ENCODE measurements at regions not wholly inside any gene's neighbourhood (a gene's known extent, or its start where the extent isn't known, plus 50 kb on each side); places are given as distances from the start of the nearest gene placed in this dataset.
"Not testable (repeated sequence)": the region's sequence is repeated elsewhere in the genome, so short reads cannot be mapped to it uniquely, and the experiment has no call there.

DNA sequence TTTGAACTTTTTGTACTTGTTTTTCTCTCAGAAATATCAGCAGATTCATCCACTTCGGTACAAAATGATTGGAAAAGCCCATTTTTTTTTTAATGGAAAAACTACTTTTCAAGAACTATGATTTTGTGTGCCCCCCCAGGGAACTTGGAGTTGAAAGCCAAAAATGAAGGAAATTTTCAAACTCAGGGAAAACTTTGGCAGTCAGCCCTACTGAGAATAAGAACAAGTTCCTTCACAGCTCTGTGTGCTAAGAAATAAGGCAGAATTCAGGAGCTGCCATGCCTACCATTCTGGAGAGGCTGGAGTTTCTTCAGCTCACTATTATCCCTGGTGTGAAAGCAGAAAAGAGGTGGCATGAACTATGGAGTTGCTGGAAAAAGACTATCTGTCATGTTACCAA is 226.0 kb upstream of the SLC35G4 start:
- DNase-seq (ENCODE audit: low spot score) = no peak

GRCh38 chr18:11380968-11381367 is 228.4 kb upstream of the SLC35G4 start:
- DNase-seq (ENCODE audit: low spot score) = no peak

GRCh38 chr18:11379660-11380059 is 229.7 kb upstream of the SLC35G4 start:
- no peak for DNase-seq (ENCODE audit: low spot score)

- no peak for DNase-seq (ENCODE audit: low spot score)
Observed at GRCh38 chr18:11377766-11378540, 228.6 kb upstream of the PIEZO2 start.

DNA sequence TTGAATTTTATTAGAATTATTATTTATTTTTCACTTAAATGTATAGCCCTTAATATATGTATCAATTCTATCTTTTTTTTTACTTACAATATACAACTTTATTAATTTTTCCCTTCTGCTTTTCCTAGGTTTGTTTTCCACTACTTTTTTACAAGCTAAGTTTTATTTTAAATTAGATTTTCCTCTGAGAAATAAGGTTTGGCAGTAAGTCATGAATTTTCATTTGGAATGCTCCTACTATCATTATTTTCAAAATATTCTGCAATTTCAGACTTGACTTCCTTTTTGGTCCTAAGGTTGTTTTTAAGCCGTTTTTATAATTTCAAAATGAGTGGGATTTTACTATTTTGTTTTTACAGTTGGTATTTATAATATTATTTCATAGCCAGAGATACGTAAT is 222.8 kb upstream of the PIEZO2 start:
- DNase-seq (ENCODE audit: low spot score) = no peak

DNA sequence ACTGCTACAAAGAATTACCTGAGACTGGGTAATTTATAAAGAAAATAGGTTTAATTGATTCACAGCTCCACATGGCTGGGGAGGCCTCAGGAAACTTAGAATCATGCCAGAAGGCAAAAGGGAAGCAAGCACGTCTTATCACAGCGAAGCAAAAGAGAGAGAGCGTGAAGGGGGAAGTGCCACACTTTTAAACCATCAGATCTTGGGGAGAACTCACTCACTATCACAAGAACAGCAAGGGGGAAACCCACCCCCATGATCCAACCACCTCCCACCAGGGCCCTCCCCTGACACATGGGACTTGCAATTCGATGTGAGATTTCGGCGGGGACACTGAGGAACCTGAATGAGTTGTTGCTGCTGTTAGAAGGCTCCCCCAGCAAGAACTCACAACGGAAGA is 220.2 kb upstream of the PIEZO2 start:
- DNase-seq (ENCODE audit: low spot score) = no peak

DNA sequence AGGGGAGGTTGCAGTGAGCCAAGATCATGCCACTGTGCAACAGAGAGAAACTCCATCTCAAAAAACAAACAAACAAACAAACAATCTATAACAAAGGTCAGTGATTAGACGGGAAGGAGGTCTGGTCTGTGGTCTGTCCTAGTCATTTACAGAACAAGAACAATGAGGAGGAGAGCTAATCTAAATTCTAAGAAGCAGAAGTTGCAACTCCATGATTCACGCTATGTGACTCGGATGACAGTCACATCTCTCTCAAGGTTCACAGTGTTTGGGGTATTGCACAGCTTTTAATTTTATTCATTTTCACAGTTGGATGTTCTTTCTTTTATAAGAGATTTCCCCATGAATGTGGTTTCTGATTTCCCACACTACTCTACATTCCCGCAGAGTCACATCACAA is 218.7 kb upstream of the PIEZO2 start:
- DNase-seq (ENCODE audit: low spot score) = no peak

DNA sequence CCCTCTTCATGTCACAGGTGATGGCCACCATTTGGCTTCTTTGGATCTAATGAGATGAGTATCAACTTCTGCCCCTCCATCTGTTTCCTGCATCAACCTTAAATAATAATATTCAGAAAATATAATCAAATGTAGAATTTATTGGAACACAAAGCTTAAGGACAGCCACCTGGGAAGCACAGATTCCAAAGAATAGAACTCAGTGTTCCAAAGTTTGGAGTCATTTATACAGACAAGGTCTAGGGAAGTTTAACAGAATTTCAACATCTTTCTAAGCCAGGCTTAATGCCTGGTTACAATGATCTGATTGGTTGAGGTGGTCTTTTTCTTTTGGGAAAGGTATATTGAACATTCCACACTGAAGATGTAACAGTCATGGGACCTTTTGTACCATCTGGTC is 218.0 kb upstream of the PIEZO2 start:
- no peak for DNase-seq (ENCODE audit: low spot score)

DNA sequence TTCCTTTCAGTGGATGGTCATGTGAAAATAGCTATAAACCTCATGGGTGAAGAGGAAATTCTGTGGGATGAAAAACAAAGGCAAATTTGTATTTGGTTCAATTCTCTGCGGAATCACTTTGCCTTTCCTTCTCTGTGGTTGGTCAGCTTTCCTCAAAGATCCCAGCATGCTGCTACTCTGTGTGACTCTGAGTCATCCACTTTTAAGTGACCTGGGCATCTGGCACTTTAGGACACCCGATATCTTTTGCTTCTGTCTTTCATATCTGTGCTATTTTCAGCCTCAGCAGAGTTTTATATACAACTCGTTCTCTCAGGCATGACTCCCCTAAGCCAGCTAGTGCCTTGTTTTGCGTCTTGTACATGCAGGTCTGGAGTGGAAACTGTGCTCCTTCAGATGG is 217.0 kb upstream of the PIEZO2 start:
- no peak for DNase-seq (ENCODE audit: low spot score)

DNA sequence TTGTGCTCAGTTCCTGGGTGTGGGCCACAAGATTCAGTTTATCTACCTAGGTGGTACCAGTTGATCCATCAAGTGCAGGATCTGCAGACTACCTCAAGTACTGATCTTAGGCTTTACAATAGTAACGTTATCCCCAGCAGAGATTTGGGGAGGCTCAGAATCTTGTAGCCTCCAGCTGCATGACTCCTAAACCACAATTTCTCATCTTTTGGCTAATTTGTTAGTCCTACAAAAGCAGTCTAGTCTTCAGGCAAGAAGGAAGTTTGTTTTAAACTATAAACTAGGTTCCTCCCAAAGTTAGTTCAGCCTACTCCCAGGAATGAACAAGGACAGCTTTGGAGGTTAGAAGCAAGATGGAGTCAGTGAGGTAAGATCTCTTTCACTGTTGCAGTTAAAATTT is 213.5 kb upstream of the PIEZO2 start:
- DNase-seq (ENCODE audit: low spot score) = no peak

DNA sequence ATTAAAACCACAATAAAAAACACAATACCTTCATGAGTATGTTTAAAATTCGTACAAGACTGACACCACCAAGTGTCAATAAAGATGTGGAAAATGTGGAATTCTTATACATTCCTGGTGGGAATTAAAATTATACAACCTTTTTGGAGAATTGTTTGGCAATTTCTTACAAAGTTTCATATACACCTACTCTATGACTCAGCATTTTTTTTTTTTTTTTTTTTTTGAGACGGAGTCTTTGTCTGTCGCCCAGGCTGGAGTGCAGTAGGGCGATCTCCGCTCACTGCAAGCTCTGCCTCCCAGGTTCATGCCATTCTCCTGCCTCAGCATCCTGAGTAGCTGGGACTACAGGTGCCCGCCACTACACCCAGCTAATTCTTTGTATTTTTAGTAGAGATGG is 212.5 kb upstream of the PIEZO2 start:
- not testable (repeated sequence) for DNase-seq (ENCODE audit: low spot score)

DNA sequence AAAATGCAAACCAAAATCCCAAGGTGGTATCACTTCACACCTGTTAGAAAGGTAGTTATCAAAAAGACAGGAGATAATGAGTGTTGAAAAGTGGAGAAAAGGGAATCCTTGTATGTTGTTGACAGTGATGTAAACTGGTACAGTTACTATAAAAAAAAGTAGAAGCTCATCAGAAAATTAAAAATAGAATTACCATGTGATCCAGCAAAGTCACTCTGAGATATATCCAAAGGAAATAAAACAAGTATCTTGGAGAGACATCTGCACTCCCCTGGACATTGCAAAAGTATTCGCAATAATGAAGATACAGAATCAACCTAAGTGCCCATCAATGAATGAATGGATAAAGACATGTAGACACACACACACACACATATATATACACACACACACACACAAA is 208.3 kb upstream of the PIEZO2 start:
- no peak for DNase-seq (ENCODE audit: low spot score)

- not testable (repeated sequence) for DNase-seq (ENCODE audit: low spot score)
Observed at GRCh38 chr18:11344576-11344975, 195.2 kb upstream of the PIEZO2 start.

- DNase-seq (ENCODE audit: low spot score) = no peak
Observed at GRCh38 chr18:11343096-11343495, 193.7 kb upstream of the PIEZO2 start.

DNA sequence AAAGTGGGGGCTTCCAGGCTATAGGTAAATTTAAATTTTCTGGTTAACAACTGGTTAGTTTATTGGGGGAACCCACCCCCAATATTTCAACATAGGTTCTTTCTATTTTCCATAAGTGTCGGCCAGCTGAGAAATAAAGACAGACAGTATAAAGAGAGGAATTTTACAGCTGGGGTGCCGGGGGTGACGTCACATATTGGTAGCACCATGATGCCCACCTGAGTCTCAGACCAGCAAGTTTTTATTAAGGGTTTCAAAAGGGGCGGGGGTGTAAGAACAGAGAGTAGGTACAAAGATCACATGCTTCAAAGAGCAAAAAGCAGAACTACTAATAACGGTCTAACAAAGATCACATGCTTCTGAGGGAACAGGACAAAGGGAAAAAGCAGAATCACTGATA is 192.7 kb upstream of the PIEZO2 start:
- not testable (repeated sequence) for DNase-seq (ENCODE audit: low spot score)

GRCh38 chr18:11339188-11339775 is 189.9 kb upstream of the PIEZO2 start:
- no peak for DNase-seq (ENCODE audit: low spot score)

GRCh38 chr18:11336241-11336640 is 186.9 kb upstream of the PIEZO2 start:
- DNase-seq (ENCODE audit: low spot score) = no peak

GRCh38 chr18:11327391-11328009 is 178.1 kb upstream of the PIEZO2 start:
- DNase-seq (ENCODE audit: low spot score) = no peak

DNA sequence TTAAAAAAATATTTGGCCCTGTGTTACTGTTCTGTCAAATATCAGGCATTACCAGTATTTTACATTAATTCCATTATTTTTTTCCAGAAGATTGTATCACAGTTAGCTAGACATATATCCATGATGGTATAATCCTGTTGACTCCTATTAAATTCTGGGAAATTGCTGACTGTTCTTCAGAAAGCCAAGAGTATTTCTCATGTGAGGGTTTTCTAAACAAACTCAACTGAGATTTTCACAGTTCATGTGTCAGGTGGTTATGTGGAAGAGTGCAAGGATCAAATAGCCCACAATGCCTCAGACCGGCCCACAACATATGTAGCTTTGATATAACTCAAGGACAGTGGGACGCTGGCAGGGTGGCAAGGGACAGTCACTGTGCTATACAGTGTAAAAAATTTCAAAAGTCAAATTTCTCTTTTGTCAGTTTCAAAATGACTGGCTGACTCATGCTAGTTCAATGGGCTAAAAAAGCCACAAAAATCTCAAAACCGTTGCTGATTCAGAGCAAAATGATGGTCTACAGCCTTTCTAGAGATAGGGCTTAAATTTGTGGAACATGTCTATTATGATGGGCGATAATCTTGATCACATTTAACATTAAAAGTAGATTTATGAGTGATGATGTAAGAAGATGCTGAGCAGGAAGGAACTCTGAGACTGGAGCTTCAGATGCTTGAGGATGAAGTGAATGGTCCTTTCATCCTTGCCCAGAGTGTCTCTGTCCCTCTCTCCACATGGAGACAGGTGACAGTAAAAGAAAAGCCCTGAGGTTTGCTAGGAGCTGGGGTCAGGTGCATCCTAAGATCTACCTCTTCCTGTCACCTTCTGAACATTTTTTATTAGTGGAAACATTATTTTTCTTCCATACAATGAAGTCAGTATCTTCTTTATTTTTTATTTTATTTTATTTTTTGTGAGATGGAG is 175.8 kb upstream of the PIEZO2 start:
- DNase-seq (ENCODE audit: low spot score) = no peak

- DNase-seq (ENCODE audit: low spot score) = no peak
Observed at GRCh38 chr18:11324510-11324909, 175.1 kb upstream of the PIEZO2 start.

DNA sequence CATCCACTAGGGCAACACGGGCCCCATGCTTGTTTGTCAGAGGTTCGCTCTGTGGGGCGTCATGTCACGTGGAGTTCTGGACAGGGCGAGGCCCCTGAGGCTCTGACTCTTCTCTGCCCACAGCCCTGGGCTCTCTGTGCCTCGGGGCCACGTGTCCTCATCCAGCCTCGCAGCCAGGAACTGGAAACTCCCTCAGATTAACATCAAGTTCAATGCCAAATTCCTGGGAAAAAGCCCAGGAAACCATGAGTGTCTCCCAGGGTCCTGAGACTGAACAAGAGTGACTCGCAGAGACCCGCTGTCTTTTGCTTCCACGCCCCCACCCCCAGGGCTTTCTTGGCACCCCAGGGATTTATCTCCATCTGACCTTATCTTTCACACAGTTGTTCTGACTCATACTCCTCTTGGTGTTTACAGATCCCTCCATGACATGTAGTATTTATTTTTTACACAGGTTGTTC is 174.0 kb upstream of the PIEZO2 start:
- no peak for DNase-seq (ENCODE audit: low spot score)

- no peak for DNase-seq (ENCODE audit: low spot score)
Observed at GRCh38 chr18:11322716-11323115, 173.3 kb upstream of the PIEZO2 start.
